Suprapubic skin (tissue), 4 donors: ENCODE measurements at regions not wholly inside any gene's neighbourhood (a gene's known extent, or its start where the extent isn't known, plus 50 kb on each side); places are given as distances from the start of the nearest gene placed in this dataset.

Experiments used
- CTCF ChIP-seq, 2 donors: fragments of 200-600 bp in 1 of 2; fragments of 450-650 bp in 1 of 2; sonication (generic) in 1 of 2; IDR thresholded peaks; one replicate each; pipeline ENCODE4 v1.5.1; 2016 to 2019; ENCODE audit warnings: antibody characterized with exemption in 2 of 2, mild to moderate bottlenecking in 1 of 2, moderate library complexity in 1 of 2
- POLR2A ChIP-seq, 2 donors: fragments of 450-650 bp; IDR thresholded peaks; one replicate each; pipeline ENCODE4 v1.6.1; 2017; ENCODE audit warnings: antibody characterized with exemption in 2 of 2, mild to moderate bottlenecking in 2 of 2, moderate library complexity in 2 of 2
- POLR2AphosphoS5 ChIP-seq, 3 donors: sonication (generic); formaldehyde crosslinking; IDR thresholded peaks; one replicate each; pipeline ENCODE4 v1.6.1; 2017; ENCODE audit warnings: antibody characterized with exemption in 3 of 3

DNA sequence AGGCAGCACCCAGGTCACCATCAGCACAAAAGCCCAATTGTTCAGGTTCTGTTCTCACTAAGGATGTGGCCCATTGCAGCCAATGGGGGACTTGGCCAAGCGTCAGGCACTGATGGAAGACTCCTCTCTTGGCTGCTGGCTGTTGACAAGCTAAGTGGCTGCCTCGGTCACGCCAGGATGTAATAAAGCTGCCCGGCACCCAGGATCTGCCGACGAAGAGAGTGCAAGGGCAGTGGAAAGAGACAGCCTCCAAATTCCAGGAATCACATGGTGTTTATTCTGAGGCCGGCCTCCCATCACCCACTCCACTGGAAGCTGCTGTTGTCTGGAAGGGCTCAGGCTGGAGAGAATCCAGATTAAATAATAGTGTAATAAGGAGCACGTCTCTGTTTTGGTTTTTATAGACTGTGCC, 451.8 kb upstream of the TBX3 start:
- no peak for TF ChIP-seq POLR2A (IDR thresholded peaks at IDR 0.05)
- no peak for TF ChIP-seq CTCF (IDR thresholded peaks at IDR 0.05)
- TF ChIP-seq POLR2AphosphoS5 (IDR thresholded peaks at IDR 0.05) = no peak
